SW480 (cell line): ENCODE measurements at regions not wholly inside any gene's neighbourhood (a gene's known extent, or its start where the extent isn't known, plus 50 kb on each side); places are given as distances from the start of the nearest gene placed in this dataset.

Experiments
- DNase-seq: peaks from one replicate; pipeline ENCODE4 v3.0.0-alpha.2; 2016; ENCODE audit warnings: low spot score

DNA sequence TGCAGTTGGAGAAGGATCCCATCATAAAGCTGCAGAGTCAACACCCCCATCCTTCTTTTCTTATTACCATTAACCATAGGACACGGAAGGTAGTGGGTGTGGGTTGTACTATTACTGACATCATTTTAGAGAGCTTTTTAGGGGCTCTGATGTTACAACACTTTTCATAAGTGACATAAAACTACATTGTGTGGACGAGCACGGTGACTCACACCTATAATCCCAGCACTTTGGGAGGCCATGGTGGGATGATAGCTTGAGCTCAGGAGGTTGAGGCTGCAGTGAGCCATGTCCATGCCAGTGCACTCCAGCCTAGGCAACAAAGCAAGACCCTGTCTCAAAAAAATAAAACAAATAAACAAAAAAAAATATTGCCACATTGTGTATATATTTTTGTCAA is 167.1 kb downstream of the DUSP6 start:
- DNase-seq = no peak

- no peak for DNase-seq
These were observed 168.3 kb downstream of the DUSP6 start for GRCh38 chr12:89183985-89184435.

GRCh38 chr12:89181271-89181920 is 170.9 kb downstream of the DUSP6 start:
- DNase-seq = no peak

- no peak for DNase-seq
These were observed 171.8 kb downstream of the DUSP6 start for GRCh38 chr12:89180496-89180895.

GRCh38 chr12:89179983-89180382 is 172.3 kb downstream of the DUSP6 start:
- DNase-seq = no peak

DNA sequence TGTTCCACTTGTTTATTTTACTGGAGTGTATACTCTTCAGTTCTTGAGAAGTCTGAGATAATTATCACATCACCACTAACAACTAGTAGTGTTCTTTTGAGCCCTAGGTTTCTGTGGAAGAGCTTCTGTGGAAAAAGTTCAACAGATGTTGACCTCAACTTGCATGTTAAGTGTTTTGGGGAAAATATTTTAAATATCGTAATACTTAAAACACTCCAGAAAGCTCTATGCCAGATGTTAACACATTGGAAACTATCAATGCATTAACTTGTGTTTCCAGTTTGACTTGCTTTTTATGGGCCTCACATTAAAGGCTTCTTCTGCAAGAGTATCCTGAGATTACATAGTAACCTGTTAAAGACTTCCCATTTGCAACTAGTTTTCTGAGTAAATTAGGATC is 173.1 kb downstream of the DUSP6 start:
- no peak for DNase-seq

- no peak for DNase-seq
These were observed 174.4 kb downstream of the DUSP6 start for GRCh38 chr12:89177802-89178395.

DNA sequence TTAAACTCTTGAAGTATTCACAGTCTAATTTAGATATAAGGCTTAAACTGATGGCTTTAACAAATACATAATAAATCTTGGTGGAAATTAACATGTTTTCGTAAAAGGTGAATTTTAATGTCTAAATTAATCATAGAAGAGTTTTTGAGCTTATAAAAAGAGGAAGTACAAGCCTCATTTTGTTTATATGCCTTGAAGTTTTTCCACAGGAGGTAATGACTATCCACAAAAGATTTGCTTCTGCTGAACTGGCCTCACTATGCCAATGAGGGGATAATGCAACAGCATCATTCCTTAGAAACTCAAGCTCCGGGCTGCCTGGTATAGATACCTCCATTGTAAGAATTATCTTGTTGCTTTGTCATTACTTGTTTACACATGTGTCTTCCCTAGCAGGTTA is 175.6 kb downstream of the DUSP6 start:
- DNase-seq = no peak

- no peak for DNase-seq
These were observed 178.6 kb downstream of the DUSP6 start for GRCh38 chr12:89173678-89174077.

- no peak for DNase-seq
These were observed 179.2 kb downstream of the DUSP6 start for GRCh38 chr12:89173096-89173495.

DNA sequence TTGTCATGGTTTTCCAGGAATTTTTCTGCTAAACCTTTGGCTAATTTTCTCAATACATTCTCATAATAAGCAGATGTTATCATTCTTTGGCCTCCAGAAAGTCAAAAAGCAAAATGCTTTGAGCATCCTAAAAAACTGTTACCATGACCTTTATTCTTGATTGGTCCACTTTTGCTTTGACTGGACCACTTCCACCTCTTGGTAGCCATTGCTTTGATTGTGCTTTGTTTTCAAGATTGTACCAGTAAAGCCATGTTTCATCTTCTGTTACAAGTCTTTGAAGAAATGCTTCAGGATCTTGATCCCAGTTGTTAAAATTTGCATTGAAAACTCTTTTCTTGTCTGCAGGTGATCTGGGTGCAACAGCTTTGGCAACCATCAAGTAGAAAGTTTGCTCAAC is 180.1 kb downstream of the DUSP6 start:
- no peak for DNase-seq

- DNase-seq = no peak
These were observed 183.0 kb downstream of the DUSP6 start for GRCh38 chr12:89169321-89169720.

- DNase-seq = no peak
These were observed 184.3 kb downstream of the DUSP6 start for GRCh38 chr12:89167986-89168385.

DNA sequence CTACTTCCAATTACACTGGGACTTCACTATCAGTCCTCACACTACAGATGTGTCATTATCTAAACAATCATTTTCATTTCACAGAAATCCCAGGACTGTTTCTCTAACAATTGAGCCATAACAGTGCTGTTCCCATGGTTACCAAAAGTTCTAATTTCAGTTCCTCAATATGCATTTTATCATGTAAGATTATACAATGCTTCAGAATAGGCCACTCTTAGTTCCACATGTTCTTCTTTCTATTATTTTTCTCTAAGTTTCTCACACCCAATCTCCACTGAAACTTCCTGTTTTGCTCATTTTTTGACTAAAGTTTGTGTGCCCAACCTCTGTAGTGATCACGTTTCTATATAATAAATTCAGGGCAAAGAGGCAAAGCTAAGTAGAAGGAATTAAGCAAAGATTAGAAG is 185.8 kb downstream of the DUSP6 start:
- DNase-seq = no peak

DNA sequence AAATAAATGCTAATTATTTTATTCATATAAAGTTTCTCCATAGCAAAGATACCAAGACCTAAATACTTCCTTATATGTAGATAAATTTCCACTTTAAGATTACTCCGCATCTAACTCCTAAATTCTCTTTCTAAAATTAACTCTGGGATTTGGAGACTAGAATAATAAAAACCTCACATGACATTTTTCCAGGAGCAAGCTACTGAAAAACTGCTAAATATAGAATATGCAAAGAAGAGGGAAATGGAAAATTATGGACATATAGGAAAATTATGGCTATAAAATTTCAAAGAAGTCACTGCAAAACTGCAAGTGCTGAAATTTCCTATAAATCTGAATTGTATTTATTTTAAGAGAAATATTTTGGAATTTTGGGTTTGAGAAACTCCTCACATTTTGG is 186.2 kb downstream of the DUSP6 start:
- DNase-seq = no peak

DNA sequence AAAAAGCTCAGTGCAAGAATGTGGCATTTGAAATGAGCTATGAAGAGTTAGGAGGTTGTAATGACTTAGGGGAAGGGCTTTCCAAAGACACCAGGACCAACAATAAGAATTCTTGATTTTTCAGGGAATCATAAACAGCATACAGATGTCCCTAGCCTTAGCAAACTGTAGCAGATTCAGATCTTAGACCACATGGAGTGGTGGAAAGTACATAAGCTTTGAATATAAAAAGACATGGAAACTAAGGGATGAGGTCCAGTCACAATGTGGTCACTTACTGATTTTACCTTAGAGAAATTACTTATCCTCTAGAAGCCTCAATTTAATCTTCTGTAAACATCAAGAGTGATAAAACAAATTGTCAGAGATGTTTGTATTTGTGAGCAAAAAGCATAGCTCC is 186.6 kb downstream of the DUSP6 start:
- no peak for DNase-seq

DNA sequence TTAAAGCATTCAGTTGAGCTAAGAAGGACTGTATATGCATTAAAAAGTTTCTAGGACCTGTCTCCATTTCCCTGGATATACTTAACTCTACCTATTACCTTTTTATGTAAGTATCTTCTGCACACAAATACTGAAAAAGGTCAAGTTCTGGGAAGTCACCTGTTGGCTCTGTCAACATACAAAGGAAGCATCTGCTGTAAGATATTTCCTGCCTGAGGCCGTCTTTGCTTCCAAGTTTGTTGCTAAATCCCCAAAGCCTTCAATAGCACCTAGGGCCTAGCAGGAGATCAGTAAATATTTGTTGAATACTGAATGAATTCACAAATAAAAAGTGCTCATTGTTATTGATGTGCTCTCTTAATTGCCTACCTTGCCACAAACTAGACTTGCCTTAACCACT is 188.4 kb downstream of the DUSP6 start:
- no peak for DNase-seq

DNA sequence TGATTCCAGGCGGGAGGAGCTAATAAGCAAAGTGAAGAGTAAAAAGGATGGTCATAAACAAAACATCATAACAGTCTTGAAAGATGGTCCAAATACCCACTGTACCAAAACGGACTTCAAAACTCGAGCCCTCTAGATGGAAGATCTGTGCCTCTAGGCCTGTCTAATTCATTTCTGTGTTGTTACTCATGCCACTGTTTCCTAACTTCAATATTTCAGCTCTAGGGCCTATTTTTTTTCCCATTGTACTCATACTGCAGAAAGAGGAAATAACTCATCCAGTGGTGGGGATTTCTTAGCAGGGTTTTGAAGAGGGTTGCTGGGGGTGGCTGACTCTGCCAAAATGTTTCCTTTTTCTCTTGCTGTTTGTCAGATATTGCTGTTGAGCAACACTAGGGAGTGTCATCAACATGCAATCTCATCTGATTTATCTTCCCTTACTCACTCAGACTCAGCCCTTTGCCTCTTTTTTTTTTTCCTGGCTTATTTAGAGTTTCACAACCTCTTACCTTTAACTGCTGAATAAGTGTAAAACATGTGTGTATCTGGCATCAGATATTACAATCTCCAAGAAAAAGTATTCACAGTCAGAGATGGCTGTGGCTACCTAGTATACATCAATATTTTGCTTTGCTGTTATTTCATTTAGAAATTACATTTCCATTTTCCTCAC is 189.6 kb downstream of the DUSP6 start:
- DNase-seq = peak; percentile 3

GRCh38 chr12:89161557-89161956 is 190.7 kb downstream of the DUSP6 start:
- no peak for DNase-seq

GRCh38 chr12:89160716-89161123 is 191.6 kb downstream of the DUSP6 start:
- no peak for DNase-seq

- DNase-seq = peak; percentile 21
These were observed 194.9 kb downstream of the DUSP6 start for GRCh38 chr12:89157413-89157812.

- no peak for DNase-seq
These were observed 195.4 kb downstream of the DUSP6 start for GRCh38 chr12:89156862-89157262.

GRCh38 chr12:89156340-89156739 is 196.0 kb downstream of the DUSP6 start:
- DNase-seq = no peak

- DNase-seq = no peak
These were observed 196.5 kb downstream of the DUSP6 start for GRCh38 chr12:89155826-89156225.
